WTC11 (cell line): ENCODE measurements at regions not wholly inside any gene's neighbourhood (a gene's known extent, or its start where the extent isn't known, plus 50 kb on each side); places are given as distances from the start of the nearest gene placed in this dataset.

ENCODE experiments used
- ATAC-seq: fragments of 200-7000 bp; cut with Tn5 transposase; 2 replicates; pipeline ENCODE4 v1.10.0; 2021; ENCODE audit warnings: mild to moderate bottlenecking, moderate library complexity
- CTCF ChIA-PET: fragments of 300-600 bp; sonication (Branson Sonifier 250); formaldehyde crosslinking; loops from one replicate; lab custom pipeline; 2021; ENCODE audit warnings: antibody characterized with exemption; lab: Charles Lee
- POLR2A ChIA-PET: fragments of 350-600 bp; sonication (Branson Sonifier 250); formaldehyde crosslinking; loops from one replicate; lab custom pipeline; 2021; ENCODE audit warnings: antibody characterized with exemption; lab: Charles Lee
- DNase-seq: peaks from one replicate; pipeline ENCODE4 v3.0.0; 2021; ENCODE audit warnings: low spot score
- H3K27ac Mint-ChIP-seq: 2 replicates; pipeline ENCODE4 v1.8.0; 2021; ENCODE audit warnings: mixed read lengths
- H3K27me3 Mint-ChIP-seq: 2 replicates; pipeline ENCODE4 v1.8.0; 2021; ENCODE audit warnings: low read depth, mild to moderate bottlenecking, moderate library complexity, mixed read lengths
- H3K36me3 Mint-ChIP-seq: 2 replicates; pipeline ENCODE4 v1.8.0; 2021; ENCODE audit warnings: mixed read lengths
- H3K4me1 Mint-ChIP-seq: 2 replicates; pipeline ENCODE4 v1.8.0; 2022; ENCODE audit warnings: mixed read lengths
- H3K4me3 Mint-ChIP-seq: 2 replicates; pipeline ENCODE4 v1.8.0; 2021; ENCODE audit warnings: mild to moderate bottlenecking, moderate library complexity, mixed read lengths
- H3K9me3 Mint-ChIP-seq: 2 replicates; pipeline ENCODE4 v1.8.0; 2021; ENCODE audit warnings: mixed read lengths
- CBFB ChIP-seq: sonication (generic); formaldehyde crosslinking; IDR thresholded peaks from 2 replicates; pipeline ENCODE4 v1.8.1; 2022; ENCODE audit warnings: mild to moderate bottlenecking, low read depth, missing genetic modification reagents
- FOXJ3 ChIP-seq: sonication (generic); formaldehyde crosslinking; IDR thresholded peaks from 2 replicates; pipeline ENCODE4 v1.9.0; 2021; ENCODE audit warnings: missing genetic modification reagents, mild to moderate bottlenecking, borderline replicate concordance
- FOXK1 ChIP-seq: sonication (generic); formaldehyde crosslinking; IDR thresholded peaks from 2 replicates; pipeline ENCODE4 v1.8.0; 2022; ENCODE audit warnings: mild to moderate bottlenecking, moderate library complexity, missing genetic modification reagents
- HMGA2 ChIP-seq: fragments of 250-450 bp; sonication (Bioruptor Pico); IDR thresholded peaks from 2 replicates; pipeline ENCODE4 v1.4.0; 2021; ENCODE audit warnings: mild to moderate bottlenecking, moderate library complexity
- NFE2L1 ChIP-seq: sonication (generic); formaldehyde crosslinking; IDR thresholded peaks from 2 replicates; pipeline ENCODE4 v1.8.1; 2023; ENCODE audit warnings: missing genetic modification reagents
- NR3C1 ChIP-seq: sonication (generic); formaldehyde crosslinking; conservative IDR thresholded peaks from 2 replicates; pipeline ENCODE4 v1.8.1; 2023; ENCODE audit warnings: low read depth, mild to moderate bottlenecking, missing genetic modification reagents
- SMAD4 ChIP-seq: sonication (generic); formaldehyde crosslinking; IDR thresholded peaks from 2 replicates; pipeline ENCODE4 v1.8.0; 2022; ENCODE audit warnings: mild to moderate bottlenecking, missing genetic modification reagents
- SOX15 ChIP-seq: fragments of 250-450 bp; sonication (Bioruptor Pico); IDR thresholded peaks from 2 replicates; pipeline ENCODE4 v1.9.0; 2021; ENCODE audit warnings: mild to moderate bottlenecking
- SP1 ChIP-seq: sonication (generic); formaldehyde crosslinking; conservative IDR thresholded peaks from 2 replicates; pipeline ENCODE4 v1.8.1; 2022; ENCODE audit warnings: missing genetic modification reagents
- TP53 ChIP-seq: sonication (generic); formaldehyde crosslinking; IDR thresholded peaks from 2 replicates; pipeline ENCODE4 v1.8.1; 2023; ENCODE audit warnings: mild to moderate bottlenecking, missing genetic modification reagents
- USF2 ChIP-seq: sonication (generic); formaldehyde crosslinking; IDR thresholded peaks from 2 replicates; pipeline ENCODE4 v1.8.1; 2023; ENCODE audit warnings: mild to moderate bottlenecking, missing genetic modification reagents, moderate library complexity
- ZNF219 ChIP-seq: sonication (generic); formaldehyde crosslinking; IDR thresholded peaks from 2 replicates; pipeline ENCODE4 v1.8.0; 2023; ENCODE audit warnings: missing genetic modification reagents, mild to moderate bottlenecking, borderline replicate concordance
- ZNF263 ChIP-seq: sonication (generic); formaldehyde crosslinking; IDR thresholded peaks from 2 replicates; pipeline ENCODE4 v1.8.1; 2022; ENCODE audit warnings: low read depth, mild to moderate bottlenecking, moderate library complexity, missing genetic modification reagents
- ZNF423 ChIP-seq: fragments of 250-450 bp; sonication (Bioruptor Pico); IDR thresholded peaks from 2 replicates; pipeline ENCODE4 v2.1.2; 2022; ENCODE audit warnings: mild to moderate bottlenecking, moderate library complexity
- TF ChIP-seq, protein P1 (sequence below): sonication (generic); formaldehyde crosslinking; IDR thresholded peaks from 2 replicates; pipeline ENCODE4 v1.8.1; 2022; ENCODE audit warnings: missing genetic modification reagents, borderline replicate concordance
- TF ChIP-seq, protein P2 (sequence below): sonication (generic); formaldehyde crosslinking; IDR thresholded peaks from 2 replicates; pipeline ENCODE4 v1.8.0; 2022; ENCODE audit warnings: mild to moderate bottlenecking, missing genetic modification reagents
- TF ChIP-seq, protein P3 (sequence below): sonication (generic); formaldehyde crosslinking; IDR thresholded peaks from 2 replicates; pipeline ENCODE4 v1.8.0; 2022; ENCODE audit warnings: mild to moderate bottlenecking, missing genetic modification reagents
- TF ChIP-seq, protein P4 (sequence below): sonication (generic); formaldehyde crosslinking; IDR thresholded peaks from 2 replicates; pipeline ENCODE4 v1.8.0; 2023; ENCODE audit warnings: missing genetic modification reagents

GRCh38 chr14:55760789-55761566, 181.0 kb downstream of the KTN1 start (continued):
- TF ChIP-seq, protein P1, sequence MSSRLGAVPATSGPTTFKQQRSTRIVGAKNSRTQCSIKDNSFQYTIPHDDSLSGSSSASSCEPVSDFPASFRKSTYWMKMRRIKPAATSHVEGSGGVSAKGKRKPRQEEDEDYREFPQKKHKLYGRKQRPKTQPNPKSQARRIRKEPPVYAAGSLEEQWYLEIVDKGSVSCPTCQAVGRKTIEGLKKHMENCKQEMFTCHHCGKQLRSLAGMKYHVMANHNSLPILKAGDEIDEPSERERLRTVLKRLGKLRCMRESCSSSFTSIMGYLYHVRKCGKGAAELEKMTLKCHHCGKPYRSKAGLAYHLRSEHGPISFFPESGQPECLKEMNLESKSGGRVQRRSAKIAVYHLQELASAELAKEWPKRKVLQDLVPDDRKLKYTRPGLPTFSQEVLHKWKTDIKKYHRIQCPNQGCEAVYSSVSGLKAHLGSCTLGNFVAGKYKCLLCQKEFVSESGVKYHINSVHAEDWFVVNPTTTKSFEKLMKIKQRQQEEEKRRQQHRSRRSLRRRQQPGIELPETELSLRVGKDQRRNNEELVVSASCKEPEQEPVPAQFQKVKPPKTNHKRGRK, result no peak
- TF ChIP-seq NFE2L1 (CRISPR knock-in tag) (no peak), ZNF423 (CRISPR knock-in tag) (no peak), ZNF219 (no peak), FOXJ3 (no peak)

DNA sequence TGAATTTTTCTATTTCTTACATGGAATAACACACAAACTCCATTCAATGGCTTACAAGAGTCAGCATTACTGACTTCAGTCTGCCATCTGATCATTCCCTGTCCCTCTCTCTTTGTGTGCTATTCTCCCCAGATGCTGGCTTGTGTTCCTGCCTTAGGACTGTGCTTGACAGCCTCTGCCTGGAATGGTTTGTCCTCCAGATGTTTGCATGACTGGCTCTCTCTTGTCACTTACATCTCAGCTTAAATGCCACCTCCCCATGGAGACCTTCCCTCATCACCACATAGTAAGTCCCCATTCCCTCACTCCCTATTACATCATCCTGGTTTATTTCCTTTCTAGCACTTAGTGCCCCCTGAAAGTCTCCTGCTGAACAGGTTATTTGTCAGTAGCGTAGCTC, 181.6 kb downstream of the KTN1 start:
- POLR2A ChIA-PET, result no interaction called here
- Mint-ChIP-seq H3K27me3 (no peaks in the 10 kb centered on the region), H3K9me3 (no peaks in the 10 kb centered on the region), H3K36me3 (no peaks in the 10 kb centered on the region), H3K4me3 (no peak overlapping the region), H3K27ac (no peak overlapping the region), H3K4me1 (peaks cover 41% of the 10 kb centered on the region)
- ATAC-seq, result no peak
- DNase-seq, result no peak
- TF ChIP-seq, protein P2, sequence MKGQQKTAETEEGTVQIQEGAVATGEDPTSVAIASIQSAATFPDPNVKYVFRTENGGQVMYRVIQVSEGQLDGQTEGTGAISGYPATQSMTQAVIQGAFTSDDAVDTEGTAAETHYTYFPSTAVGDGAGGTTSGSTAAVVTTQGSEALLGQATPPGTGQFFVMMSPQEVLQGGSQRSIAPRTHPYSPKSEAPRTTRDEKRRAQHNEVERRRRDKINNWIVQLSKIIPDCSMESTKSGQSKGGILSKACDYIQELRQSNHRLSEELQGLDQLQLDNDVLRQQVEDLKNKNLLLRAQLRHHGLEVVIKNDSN (CRISPR knock-in tag), result no peak
- no peak for TF ChIP-seq FOXK1 (CRISPR knock-in tag)
- no peak for TF ChIP-seq TP53
- no peak for TF ChIP-seq ZNF263 (CRISPR knock-in tag)
- TF ChIP-seq NR3C1, result no peak
- no peak for TF ChIP-seq SOX15 (CRISPR knock-in tag)
- no peak for TF ChIP-seq SP1 (CRISPR knock-in tag)
- TF ChIP-seq, protein P3, sequence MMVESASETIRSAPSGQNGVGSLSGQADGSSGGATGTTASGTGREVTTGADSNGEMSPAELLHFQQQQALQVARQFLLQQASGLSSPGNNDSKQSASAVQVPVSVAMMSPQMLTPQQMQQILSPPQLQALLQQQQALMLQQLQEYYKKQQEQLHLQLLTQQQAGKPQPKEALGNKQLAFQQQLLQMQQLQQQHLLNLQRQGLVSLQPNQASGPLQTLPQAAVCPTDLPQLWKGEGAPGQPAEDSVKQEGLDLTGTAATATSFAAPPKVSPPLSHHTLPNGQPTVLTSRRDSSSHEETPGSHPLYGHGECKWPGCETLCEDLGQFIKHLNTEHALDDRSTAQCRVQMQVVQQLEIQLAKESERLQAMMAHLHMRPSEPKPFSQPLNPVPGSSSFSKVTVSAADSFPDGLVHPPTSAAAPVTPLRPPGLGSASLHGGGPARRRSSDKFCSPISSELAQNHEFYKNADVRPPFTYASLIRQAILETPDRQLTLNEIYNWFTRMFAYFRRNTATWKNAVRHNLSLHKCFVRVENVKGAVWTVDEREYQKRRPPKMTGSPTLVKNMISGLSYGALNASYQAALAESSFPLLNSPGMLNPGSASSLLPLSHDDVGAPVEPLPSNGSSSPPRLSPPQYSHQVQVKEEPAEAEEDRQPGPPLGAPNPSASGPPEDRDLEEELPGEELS, result no peak
- TF ChIP-seq, protein P4, sequence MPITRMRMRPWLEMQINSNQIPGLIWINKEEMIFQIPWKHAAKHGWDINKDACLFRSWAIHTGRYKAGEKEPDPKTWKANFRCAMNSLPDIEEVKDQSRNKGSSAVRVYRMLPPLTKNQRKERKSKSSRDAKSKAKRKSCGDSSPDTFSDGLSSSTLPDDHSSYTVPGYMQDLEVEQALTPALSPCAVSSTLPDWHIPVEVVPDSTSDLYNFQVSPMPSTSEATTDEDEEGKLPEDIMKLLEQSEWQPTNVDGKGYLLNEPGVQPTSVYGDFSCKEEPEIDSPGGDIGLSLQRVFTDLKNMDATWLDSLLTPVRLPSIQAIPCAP, result no peak
- no peak for TF ChIP-seq CBFB (CRISPR knock-in tag)
- TF ChIP-seq, protein P1, result no peak
- TF ChIP-seq HMGA2, result no peak
- TF ChIP-seq SMAD4, result no peak
- no peak for TF ChIP-seq USF2 (CRISPR knock-in tag)
- CTCF ChIA-PET, result interaction anchor here (1.3 to 1.7 kb wide), 2 partner anchors 29 to 30 kb away, joined by 3 to 4 read pairs; no protein-coding TSS in a partner anchor
